ENCODE measurements at regions not wholly inside any gene's neighbourhood (a gene's known extent, or its start where the extent isn't known, plus 50 kb on each side); places are given as distances from the start of the nearest gene placed in this dataset.
"Not testable (repeated sequence)": the region's sequence is repeated elsewhere in the genome, so short reads cannot be mapped to it uniquely, and the experiment has no call there.

GRCh38 chrY:19535697-19536096, 208.8 kb downstream of the KDM5D start:
- FAIRE-seq, result not testable (repeated sequence)

- no peak for FAIRE-seq
Observed at GRCh38 chrY:19521976-19522375, 222.6 kb downstream of the KDM5D start.

GRCh38 chrY:19503092-19503449, 241.5 kb downstream of the KDM5D start:
- no peak for FAIRE-seq

GRCh38 chrY:19502169-19503091, 242.1 kb downstream of the KDM5D start:
- FAIRE-seq, result no peak

- no peak for FAIRE-seq
Observed at GRCh38 chrY:19498556-19498955, 246.0 kb downstream of the KDM5D start.

GRCh38 chrY:19487494-19487893, 257.0 kb downstream of the KDM5D start:
- no peak for FAIRE-seq

- FAIRE-seq, result no peak
Observed at GRCh38 chrY:19484997-19485396, 259.5 kb downstream of the KDM5D start.

GRCh38 chrY:19479141-19479540, 265.4 kb downstream of the KDM5D start:
- no peak for FAIRE-seq

GRCh38 chrY:19477959-19478358, 266.6 kb downstream of the KDM5D start:
- no peak for FAIRE-seq

GRCh38 chrY:19465809-19466208, 278.7 kb downstream of the KDM5D start:
- FAIRE-seq, result no peak

GRCh38 chrY:19456855-19457448, 287.6 kb downstream of the KDM5D start:
- no peak for FAIRE-seq

GRCh38 chrY:19433059-19433458, 311.5 kb downstream of the KDM5D start:
- FAIRE-seq, result peak; percentile 96

- no peak for FAIRE-seq
Observed at GRCh38 chrY:19427736-19428518, 316.6 kb downstream of the KDM5D start.

GRCh38 chrY:19427191-19427590, 317.3 kb downstream of the KDM5D start:
- FAIRE-seq, result not testable (repeated sequence)

- FAIRE-seq, result no peak
Observed at GRCh38 chrY:19410980-19411766, 333.4 kb downstream of the KDM5D start.

- FAIRE-seq, result no peak
Observed at GRCh38 chrY:19406246-19406645, 338.3 kb downstream of the KDM5D start.

GRCh38 chrY:19405598-19405997, 338.9 kb downstream of the KDM5D start:
- FAIRE-seq, result no peak

GRCh38 chrY:19392876-19393275, 351.6 kb downstream of the KDM5D start:
- no peak for FAIRE-seq

GRCh38 chrY:19391922-19392321, 352.6 kb downstream of the KDM5D start:
- FAIRE-seq, result no peak

GRCh38 chrY:19365321-19365720, 379.2 kb downstream of the KDM5D start:
- FAIRE-seq, result no peak

- FAIRE-seq, result no peak
Observed at GRCh38 chrY:19357249-19357648, 387.3 kb downstream of the KDM5D start.

- FAIRE-seq, result no peak
Observed at GRCh38 chrY:19356735-19357134, 387.8 kb downstream of the KDM5D start.

GRCh38 chrY:19354857-19355173, 389.7 kb downstream of the KDM5D start:
- FAIRE-seq, result no peak

Data from islet of Langerhans (tissue), 1 donor.